ENCODE measurements at regions not wholly inside any gene's neighbourhood (a gene's known extent, or its start where the extent isn't known, plus 50 kb on each side); places are given as distances from the start of the nearest gene placed in this dataset.

DNA sequence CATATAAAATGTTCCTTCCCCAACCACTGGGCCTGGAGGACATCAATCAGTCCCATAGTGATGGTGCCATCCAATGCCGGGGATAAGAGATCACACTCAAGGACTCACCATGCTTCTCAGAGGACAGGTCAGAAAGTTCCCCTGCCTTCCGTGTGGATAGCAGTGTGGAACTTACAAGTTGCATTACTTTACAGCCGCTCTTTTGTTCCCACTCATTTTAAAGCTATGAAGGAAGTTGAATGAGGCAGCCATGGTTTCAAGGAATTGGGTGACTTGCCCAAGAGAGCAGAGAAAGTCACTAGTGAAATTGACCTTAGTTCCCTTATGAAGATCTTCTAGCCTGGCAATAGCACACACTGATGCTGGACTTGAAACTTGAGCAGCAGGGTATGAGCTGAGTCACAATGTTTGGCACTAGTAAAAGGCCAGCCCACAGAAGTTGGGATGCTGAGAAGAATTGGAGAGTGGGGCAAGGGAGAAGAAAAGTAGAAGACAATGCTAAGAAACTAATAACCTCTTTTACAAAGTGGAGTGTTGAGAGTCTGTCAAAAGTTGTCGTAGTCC lies 78.7 kb downstream of the CXCL12 start:
- H3K27me3 ChIP-seq (ENCODE audit: insufficient read depth, low read length, poor library complexity): no peaks in the 10 kb centered on the region
- H2AFZ ChIP-seq (ENCODE audit: low read depth, low read length): no peak overlapping the region
- H3K4me2 ChIP-seq (ENCODE audit: insufficient read depth, low read length): no peak overlapping the region
- no peak overlapping the region for H3K9ac ChIP-seq (ENCODE audit: low read depth, low read length)
- TF ChIP-seq EZH2 (IDR thresholded peaks at IDR 0.05; ENCODE audit: borderline replicate concordance, low read depth, low read length, severe bottlenecking): no peak
- TF ChIP-seq, protein P1, sequence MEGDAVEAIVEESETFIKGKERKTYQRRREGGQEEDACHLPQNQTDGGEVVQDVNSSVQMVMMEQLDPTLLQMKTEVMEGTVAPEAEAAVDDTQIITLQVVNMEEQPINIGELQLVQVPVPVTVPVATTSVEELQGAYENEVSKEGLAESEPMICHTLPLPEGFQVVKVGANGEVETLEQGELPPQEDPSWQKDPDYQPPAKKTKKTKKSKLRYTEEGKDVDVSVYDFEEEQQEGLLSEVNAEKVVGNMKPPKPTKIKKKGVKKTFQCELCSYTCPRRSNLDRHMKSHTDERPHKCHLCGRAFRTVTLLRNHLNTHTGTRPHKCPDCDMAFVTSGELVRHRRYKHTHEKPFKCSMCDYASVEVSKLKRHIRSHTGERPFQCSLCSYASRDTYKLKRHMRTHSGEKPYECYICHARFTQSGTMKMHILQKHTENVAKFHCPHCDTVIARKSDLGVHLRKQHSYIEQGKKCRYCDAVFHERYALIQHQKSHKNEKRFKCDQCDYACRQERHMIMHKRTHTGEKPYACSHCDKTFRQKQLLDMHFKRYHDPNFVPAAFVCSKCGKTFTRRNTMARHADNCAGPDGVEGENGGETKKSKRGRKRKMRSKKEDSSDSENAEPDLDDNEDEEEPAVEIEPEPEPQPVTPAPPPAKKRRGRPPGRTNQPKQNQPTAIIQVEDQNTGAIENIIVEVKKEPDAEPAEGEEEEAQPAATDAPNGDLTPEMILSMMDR (IDR thresholded peaks at IDR 0.05; ENCODE audit: borderline replicate concordance, extremely low read depth, low read length, poor library complexity, severe bottlenecking): no peak
- no peaks in the 10 kb centered on the region for H3K79me2 ChIP-seq (ENCODE audit: insufficient read depth, low read length)
- H3K36me3 ChIP-seq (ENCODE audit: insufficient read depth, low read length): no peaks in the 10 kb centered on the region
- no peaks in the 10 kb centered on the region for H3K4me1 ChIP-seq (ENCODE audit: insufficient read depth, low read length)
- H3K4me3 ChIP-seq (ENCODE audit: low read depth in 1 of 2, low read length in 2 of 2): no peak overlapping the region
- H3K27ac ChIP-seq (ENCODE audit: low read length): no peak overlapping the region
- H3K9me3 ChIP-seq (ENCODE audit: insufficient read depth, low read length, severe bottlenecking): no peaks in the 10 kb centered on the region
- no peak for DNase-seq
- no peak for ATAC-seq (ENCODE audit: insufficient read depth, low read depth)
- H4K20me1 ChIP-seq (ENCODE audit: insufficient read depth, low read length): no peaks in the 10 kb centered on the region

DNA sequence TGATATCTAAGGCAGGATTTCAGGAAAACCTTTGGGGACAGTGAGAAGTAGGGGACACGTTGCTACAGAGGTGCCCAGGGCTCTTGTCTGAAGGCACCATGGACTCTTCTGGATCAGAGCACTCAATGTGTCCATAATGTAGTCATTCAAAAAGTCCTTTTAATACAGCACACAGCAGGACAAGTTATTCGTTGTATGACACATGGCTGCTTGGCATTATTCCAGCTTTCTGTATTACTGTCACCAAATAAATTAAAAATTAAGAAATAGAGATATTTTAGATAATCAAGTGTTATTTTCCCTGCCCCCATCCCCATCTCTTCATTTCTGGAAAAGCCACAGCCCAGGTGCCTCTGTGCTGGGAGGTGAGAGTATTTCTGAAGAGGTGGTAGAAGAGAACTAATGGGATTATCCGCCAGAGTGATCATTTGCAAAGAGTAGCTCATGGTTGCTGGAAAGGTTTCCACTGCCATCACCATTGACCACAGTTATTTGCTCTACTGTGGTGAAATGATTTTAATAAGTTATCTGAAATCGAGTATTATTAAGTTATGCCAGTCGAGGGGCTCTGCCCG lies 83.0 kb downstream of the CXCL12 start:
- H3K36me3 ChIP-seq (ENCODE audit: insufficient read depth, low read length): no peaks in the 10 kb centered on the region
- DNase-seq (no peak), ATAC-seq (ENCODE audit: insufficient read depth, low read depth) (no peak)
- H3K79me2 ChIP-seq (ENCODE audit: insufficient read depth, low read length): no peaks in the 10 kb centered on the region
- no peak overlapping the region for H3K9ac ChIP-seq (ENCODE audit: low read depth, low read length)
- H3K4me1 ChIP-seq (ENCODE audit: insufficient read depth, low read length): no peaks in the 10 kb centered on the region
- H3K9me3 ChIP-seq (ENCODE audit: insufficient read depth, low read length, severe bottlenecking): no peaks in the 10 kb centered on the region
- no peaks in the 10 kb centered on the region for H3K27me3 ChIP-seq (ENCODE audit: insufficient read depth, low read length, poor library complexity)
- no peak overlapping the region for H3K4me3 ChIP-seq (ENCODE audit: low read depth in 1 of 2, low read length in 2 of 2)
- no peak overlapping the region for H2AFZ ChIP-seq (ENCODE audit: low read depth, low read length)
- H3K27ac ChIP-seq (ENCODE audit: low read length): no peak overlapping the region
- no peak for TF ChIP-seq EZH2 (IDR thresholded peaks at IDR 0.05; ENCODE audit: borderline replicate concordance, low read depth, low read length, severe bottlenecking)
- TF ChIP-seq, protein P1 (IDR thresholded peaks at IDR 0.05; ENCODE audit: borderline replicate concordance, extremely low read depth, low read length, poor library complexity, severe bottlenecking): no peak
- H3K4me2 ChIP-seq (ENCODE audit: insufficient read depth, low read length): no peak overlapping the region
- no peaks in the 10 kb centered on the region for H4K20me1 ChIP-seq (ENCODE audit: insufficient read depth, low read length)

DNA sequence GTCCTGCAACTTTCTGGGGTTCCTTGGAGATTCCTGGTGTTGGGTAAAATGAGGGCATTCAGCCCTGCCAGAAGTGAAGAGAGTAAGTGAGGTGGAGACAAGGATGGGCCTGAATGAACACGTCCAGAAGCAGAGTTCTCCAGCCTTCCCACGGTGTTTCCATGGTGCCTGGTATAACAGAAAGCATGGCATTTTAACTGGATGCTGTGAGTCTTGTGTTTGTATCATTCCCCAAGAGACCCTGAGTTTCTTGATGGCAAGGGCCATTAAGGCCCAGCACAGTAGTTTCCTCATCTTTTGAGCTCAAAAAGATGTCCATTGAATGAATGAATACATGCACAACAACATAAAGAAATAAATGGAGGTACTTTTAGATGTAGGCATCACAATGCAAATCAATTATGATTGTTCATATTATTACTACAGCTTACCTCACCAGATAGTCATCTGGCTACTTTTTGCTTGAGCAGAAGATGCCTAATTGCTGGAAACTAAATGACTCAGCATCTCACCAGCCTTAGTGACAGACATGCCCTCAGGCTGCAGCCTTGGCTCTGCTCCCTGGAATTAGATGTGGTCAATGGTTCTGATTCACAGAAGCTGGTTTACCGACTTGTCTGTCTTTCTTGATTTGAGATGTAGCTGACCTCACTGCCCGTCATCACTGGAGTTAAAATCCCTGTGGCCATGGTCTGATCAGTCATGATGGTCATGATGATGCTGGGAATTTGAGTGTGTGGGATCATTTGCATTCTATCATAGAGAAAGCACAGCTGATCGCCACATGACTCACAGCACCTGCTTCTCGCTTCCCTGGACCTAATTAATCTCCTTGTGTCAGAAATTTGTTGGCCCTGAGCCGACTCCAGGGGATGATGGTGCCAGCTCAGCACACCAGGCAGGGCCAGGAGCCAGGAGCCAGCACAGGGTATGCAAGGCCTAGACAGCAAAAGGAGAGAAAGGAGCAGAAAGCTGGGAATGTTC lies 83.9 kb downstream of the CXCL12 start:
- no peaks in the 10 kb centered on the region for H3K4me1 ChIP-seq (ENCODE audit: insufficient read depth, low read length)
- TF ChIP-seq, protein P1 (IDR thresholded peaks at IDR 0.05; ENCODE audit: borderline replicate concordance, extremely low read depth, low read length, poor library complexity, severe bottlenecking): no peak
- no peak for TF ChIP-seq EZH2 (IDR thresholded peaks at IDR 0.05; ENCODE audit: borderline replicate concordance, low read depth, low read length, severe bottlenecking)
- H3K9me3 ChIP-seq (ENCODE audit: insufficient read depth, low read length, severe bottlenecking): no peaks in the 10 kb centered on the region
- no peak overlapping the region for H3K4me3 ChIP-seq (ENCODE audit: low read depth in 1 of 2, low read length in 2 of 2)
- no peak overlapping the region for H3K9ac ChIP-seq (ENCODE audit: low read depth, low read length)
- H3K79me2 ChIP-seq (ENCODE audit: insufficient read depth, low read length): no peaks in the 10 kb centered on the region
- no peak overlapping the region for H3K27ac ChIP-seq (ENCODE audit: low read length)
- DNase-seq (no peak), ATAC-seq (ENCODE audit: insufficient read depth, low read depth) (no peak)
- H2AFZ ChIP-seq (ENCODE audit: low read depth, low read length): no peak overlapping the region
- H4K20me1 ChIP-seq (ENCODE audit: insufficient read depth, low read length): no peaks in the 10 kb centered on the region
- H3K27me3 ChIP-seq (ENCODE audit: insufficient read depth, low read length, poor library complexity): no peaks in the 10 kb centered on the region
- H3K4me2 ChIP-seq (ENCODE audit: insufficient read depth, low read length): no peak overlapping the region
- no peaks in the 10 kb centered on the region for H3K36me3 ChIP-seq (ENCODE audit: insufficient read depth, low read length)
